H9 (cell line): ENCODE measurements at regions not wholly inside any gene's neighbourhood (a gene's known extent, or its start where the extent isn't known, plus 50 kb on each side); places are given as distances from the start of the nearest gene placed in this dataset.

Experiments used
- DNase-seq: peaks from one replicate; pipeline ENCODE4 v3.0.0-alpha.2; 2017
- H2AFZ ChIP-seq: one replicate; pipeline ENCODE4 v1.6.1; 2013; ENCODE audit warnings: mild to moderate bottlenecking, low read length, control low read depth, moderate library complexity
- H2AK5ac ChIP-seq: 2 replicates; pipeline ENCODE4 v1.6.1; 2013; ENCODE audit warnings: low read length, control low read depth, mixed read lengths; ENCODE audit not compliant: insufficient read length
- H2BK120ac ChIP-seq: one replicate; pipeline ENCODE4 v1.6.1; 2013; ENCODE audit warnings: low read depth, mild to moderate bottlenecking, low read length, control low read depth, inconsistent platforms; ENCODE audit not compliant: poor library complexity, severe bottlenecking
- H2BK12ac ChIP-seq: 2 replicates; pipeline ENCODE4 v1.6.1; 2013; ENCODE audit warnings: low read length, control low read depth, mixed read lengths, low read depth; ENCODE audit not compliant: insufficient read length
- H2BK15ac ChIP-seq: 2 replicates; pipeline ENCODE4 v1.6.1; 2013; ENCODE audit warnings: low read depth, low read length, control low read depth
- H2BK20ac ChIP-seq: one replicate; pipeline ENCODE4 v1.6.1; 2013; ENCODE audit warnings: low read depth, mild to moderate bottlenecking, low read length, control low read depth, inconsistent platforms; ENCODE audit not compliant: poor library complexity, severe bottlenecking
- H2BK5ac ChIP-seq: 2 replicates; pipeline ENCODE4 v1.6.1; 2013; ENCODE audit warnings: low read length, control low read depth, mixed read lengths; ENCODE audit not compliant: insufficient read length
- H3K14ac ChIP-seq: 2 replicates; pipeline ENCODE4 v1.6.1; 2013; ENCODE audit warnings: low read length, control low read depth; ENCODE audit not compliant: insufficient read depth
- H3K18ac ChIP-seq: 2 replicates; pipeline ENCODE4 v1.6.1; 2013; ENCODE audit warnings: low read depth, mild to moderate bottlenecking, mixed read lengths, low read length, control low read depth; ENCODE audit not compliant: insufficient read length
- H3K23ac ChIP-seq: 2 replicates; pipeline ENCODE4 v1.6.1; 2013; ENCODE audit warnings: low read length, control low read depth, mixed read lengths, low read depth; ENCODE audit not compliant: insufficient read length
- H3K23me2 ChIP-seq: 2 replicates; pipeline ENCODE4 v1.6.1; 2013; ENCODE audit warnings: low read depth, mild to moderate bottlenecking, mixed read lengths, low read length, control low read depth; ENCODE audit not compliant: insufficient read length, poor library complexity, severe bottlenecking
- H3K27ac ChIP-seq: 2 replicates; pipeline ENCODE4 v1.5.1; 2013; ENCODE audit warnings: low read length, control low read depth, mixed read lengths, low read depth; ENCODE audit not compliant: insufficient read length
- H3K27me3 ChIP-seq: 2 replicates; pipeline ENCODE4 v1.6.1; 2013; ENCODE audit warnings: low read length, control low read depth, inconsistent platforms; ENCODE audit not compliant: insufficient read depth
- H3K4ac ChIP-seq: 2 replicates; pipeline ENCODE4 v1.6.1; 2013; ENCODE audit warnings: low read depth, mild to moderate bottlenecking, control low read depth, inconsistent platforms, low read length, moderate library complexity
- H3K4me1 ChIP-seq: 2 replicates; pipeline ENCODE4 v1.6.1; 2013; ENCODE audit warnings: low read length, control low read depth, inconsistent platforms; ENCODE audit not compliant: insufficient read depth
- H3K4me2 ChIP-seq: 2 replicates; pipeline ENCODE4 v1.6.1; 2013; ENCODE audit warnings: low read length, control low read depth, mixed read lengths; ENCODE audit not compliant: insufficient read length, insufficient read depth
- H3K56ac ChIP-seq: 2 replicates; pipeline ENCODE4 v1.6.1; 2013; ENCODE audit warnings: low read depth, mild to moderate bottlenecking, mixed read lengths, low read length, control low read depth; ENCODE audit not compliant: insufficient read length
- H3K79me1 ChIP-seq: 2 replicates; pipeline ENCODE4 v1.6.1; 2013; ENCODE audit warnings: low read depth, mild to moderate bottlenecking, moderate library complexity, low read length, control low read depth, inconsistent platforms; ENCODE audit not compliant: insufficient read depth, poor library complexity, severe bottlenecking
- H3K79me2 ChIP-seq: 2 replicates; pipeline ENCODE4 v1.6.1; 2013; ENCODE audit warnings: low read length, control low read depth, inconsistent platforms; ENCODE audit not compliant: insufficient read depth
- H3K9ac ChIP-seq: 2 replicates; pipeline ENCODE4 v1.6.1; 2013; ENCODE audit warnings: low read length, control low read depth, mixed read lengths; ENCODE audit not compliant: insufficient read length; ENCODE audit errors: extremely low read depth
- H3K9me3 ChIP-seq: one replicate; pipeline ENCODE4 v1.6.1; 2013; ENCODE audit warnings: low read depth, low read length, inconsistent platforms; ENCODE audit not compliant: control insufficient read depth
- H3T11ph ChIP-seq: one replicate; pipeline ENCODE4 v1.6.1; 2013; ENCODE audit warnings: mild to moderate bottlenecking, low read length, control low read depth, inconsistent platforms
- H4K20me1 ChIP-seq: one replicate; pipeline ENCODE4 v1.6.1; 2013; ENCODE audit not compliant: control insufficient read depth, insufficient read length, insufficient read depth
- H4K5ac ChIP-seq: 2 replicates; pipeline ENCODE4 v1.6.1; 2013; ENCODE audit warnings: low read depth, mild to moderate bottlenecking, mixed read lengths, low read length, control low read depth; ENCODE audit not compliant: insufficient read length
- H4K8ac ChIP-seq: replicated peaks from 2 replicates; pipeline ENCODE4 v1.6.1; 2013; ENCODE audit warnings: low read length, control low read depth, mixed read lengths, low read depth; ENCODE audit not compliant: insufficient read length
- H4K91ac ChIP-seq: 2 replicates; pipeline ENCODE4 v1.6.1; 2013; ENCODE audit warnings: low read depth, mild to moderate bottlenecking, moderate library complexity, mixed read lengths, low read length, control low read depth; ENCODE audit not compliant: insufficient read length
- H3K27ac Mint-ChIP-seq, 3 experiments: 2 replicates in 2 of 3; 3 replicates in 1 of 3; pipeline ENCODE4 v1.8.0; 2020 to 2021; ENCODE audit warnings: mixed read lengths in 3 of 3, mild to moderate bottlenecking in 1 of 3, moderate library complexity in 1 of 3
- H3K27me3 Mint-ChIP-seq: 2 replicates; pipeline ENCODE4 v1.8.0; 2021; ENCODE audit warnings: low read depth, mild to moderate bottlenecking, moderate library complexity, mixed read lengths
- H3K36me3 Mint-ChIP-seq, 3 experiments: 2 replicates in 2 of 3; 3 replicates in 1 of 3; pipeline ENCODE4 v1.8.0; 2020 to 2021; ENCODE audit warnings: low read depth in 3 of 3, mixed read lengths in 3 of 3; ENCODE audit not compliant: insufficient read depth in 1 of 3
- H3K4me1 Mint-ChIP-seq, 2 experiments: 2 replicates each; pipeline ENCODE4 v1.8.0; 2020; ENCODE audit warnings: mixed read lengths in 2 of 2
- H3K4me3 Mint-ChIP-seq, 2 experiments: 2 replicates in 1 of 2; 3 replicates in 1 of 2; pipeline ENCODE4 v1.8.0; 2020 to 2021; ENCODE audit warnings: mild to moderate bottlenecking in 2 of 2, mixed read lengths in 2 of 2, moderate library complexity in 1 of 2
- H3K9me3 Mint-ChIP-seq, 2 experiments: 2 replicates in 1 of 2; 3 replicates in 1 of 2; pipeline ENCODE4 v1.8.0; 2020; ENCODE audit warnings: mild to moderate bottlenecking in 2 of 2, mixed read lengths in 2 of 2, moderate library complexity in 1 of 2
- WGBS: extraction: QIAGEN DNeasy Blood & Tissue Kit; methylation state at CpG from one replicate; pipeline ENCODE4 v1.1.7; 2013; ENCODE audit warnings: missing lambda C conversion rate, low lambda C conversion rate, mixed read lengths; ENCODE audit not compliant: insufficient read length; ENCODE audit errors: extremely low coverage; 5-methylcytosine and 5-hydroxymethylcytosine counted together
- TF ChIP-seq, protein P1 (sequence below): fragments of 200-600 bp; sonication (generic); conservative IDR thresholded peaks from 3 replicates; pipeline ENCODE4 v1.8.0; 2021; ENCODE audit warnings: antibody characterized with exemption, mild to moderate bottlenecking

DNA sequence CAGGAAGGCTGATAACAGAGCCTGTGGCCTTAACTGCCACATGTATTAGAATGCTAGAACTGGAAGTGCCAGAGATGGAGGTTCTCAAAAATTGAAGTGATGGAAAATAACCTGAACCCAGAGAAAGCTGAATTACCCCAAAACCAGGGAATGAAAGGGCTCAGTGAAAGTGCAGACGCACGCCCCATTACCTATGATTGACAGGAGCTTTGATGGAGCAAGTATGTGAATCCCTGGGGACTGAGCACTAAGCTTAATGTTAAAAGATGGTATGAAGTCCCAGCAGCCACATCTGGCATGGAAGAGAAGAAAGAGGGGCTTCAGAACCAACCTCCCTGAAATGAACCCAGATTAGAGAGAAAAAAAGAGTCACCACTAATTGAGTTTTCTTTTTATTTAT, 118.4 kb upstream of the FHIT start:
- H3K4me1 ChIP-seq = no peaks in the 10 kb centered on the region
- no peak overlapping the region for H3K4me3 Mint-ChIP-seq
- H4K8ac ChIP-seq = no peak overlapping the region
- no peak overlapping the region for H2BK12ac ChIP-seq
- no peak overlapping the region for H3K56ac ChIP-seq
- no peak overlapping the region for H3K9ac ChIP-seq
- TF ChIP-seq, protein P1, sequence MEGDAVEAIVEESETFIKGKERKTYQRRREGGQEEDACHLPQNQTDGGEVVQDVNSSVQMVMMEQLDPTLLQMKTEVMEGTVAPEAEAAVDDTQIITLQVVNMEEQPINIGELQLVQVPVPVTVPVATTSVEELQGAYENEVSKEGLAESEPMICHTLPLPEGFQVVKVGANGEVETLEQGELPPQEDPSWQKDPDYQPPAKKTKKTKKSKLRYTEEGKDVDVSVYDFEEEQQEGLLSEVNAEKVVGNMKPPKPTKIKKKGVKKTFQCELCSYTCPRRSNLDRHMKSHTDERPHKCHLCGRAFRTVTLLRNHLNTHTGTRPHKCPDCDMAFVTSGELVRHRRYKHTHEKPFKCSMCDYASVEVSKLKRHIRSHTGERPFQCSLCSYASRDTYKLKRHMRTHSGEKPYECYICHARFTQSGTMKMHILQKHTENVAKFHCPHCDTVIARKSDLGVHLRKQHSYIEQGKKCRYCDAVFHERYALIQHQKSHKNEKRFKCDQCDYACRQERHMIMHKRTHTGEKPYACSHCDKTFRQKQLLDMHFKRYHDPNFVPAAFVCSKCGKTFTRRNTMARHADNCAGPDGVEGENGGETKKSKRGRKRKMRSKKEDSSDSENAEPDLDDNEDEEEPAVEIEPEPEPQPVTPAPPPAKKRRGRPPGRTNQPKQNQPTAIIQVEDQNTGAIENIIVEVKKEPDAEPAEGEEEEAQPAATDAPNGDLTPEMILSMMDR = no peak
- no peak for DNase-seq
- no peak overlapping the region for H2BK15ac ChIP-seq
- no peak overlapping the region for H3K4me2 ChIP-seq
- H3K9me3 Mint-ChIP-seq = peaks cover 9 to 10% of the 10 kb centered on the region in 2 experiments
- H2AFZ ChIP-seq = no peak overlapping the region
- no peak overlapping the region for H3K18ac ChIP-seq
- H3K4me1 Mint-ChIP-seq = no peaks in the 10 kb centered on the region
- no peak overlapping the region for H2BK120ac ChIP-seq
- H3K23me2 ChIP-seq = no peaks in the 10 kb centered on the region
- H3K79me1 ChIP-seq = no peaks in the 10 kb centered on the region
- no peaks in the 10 kb centered on the region for H3K79me2 ChIP-seq
- no peak overlapping the region for H3T11ph ChIP-seq
- H3K27ac Mint-ChIP-seq = no peak overlapping the region
- no peak overlapping the region for H3K27ac ChIP-seq
- H3K14ac ChIP-seq = no peak overlapping the region
- H2AK5ac ChIP-seq = no peak overlapping the region
- H3K9me3 ChIP-seq = no peaks in the 10 kb centered on the region
- H4K20me1 ChIP-seq = no peaks in the 10 kb centered on the region
- H3K27me3 ChIP-seq = no peaks in the 10 kb centered on the region
- H3K27me3 Mint-ChIP-seq = no peaks in the 10 kb centered on the region
- H3K4ac ChIP-seq = no peak overlapping the region
- no peak overlapping the region for H2BK20ac ChIP-seq
- no peak overlapping the region for H4K91ac ChIP-seq
- no peak overlapping the region for H2BK5ac ChIP-seq
- H4K5ac ChIP-seq = no peak overlapping the region
- H3K23ac ChIP-seq = no peak overlapping the region
- H3K36me3 Mint-ChIP-seq = peaks cover 0 to 14% (median 5%) of the 10 kb centered on the region in 3 experiments; a peak in 1 of 7 replicates
- no CpG with 5 or more reads among the region's 2 CpGs for WGBS
